ENCODE measurements at regions not wholly inside any gene's neighbourhood (a gene's known extent, or its start where the extent isn't known, plus 50 kb on each side); places are given as distances from the start of the nearest gene placed in this dataset.

DNA sequence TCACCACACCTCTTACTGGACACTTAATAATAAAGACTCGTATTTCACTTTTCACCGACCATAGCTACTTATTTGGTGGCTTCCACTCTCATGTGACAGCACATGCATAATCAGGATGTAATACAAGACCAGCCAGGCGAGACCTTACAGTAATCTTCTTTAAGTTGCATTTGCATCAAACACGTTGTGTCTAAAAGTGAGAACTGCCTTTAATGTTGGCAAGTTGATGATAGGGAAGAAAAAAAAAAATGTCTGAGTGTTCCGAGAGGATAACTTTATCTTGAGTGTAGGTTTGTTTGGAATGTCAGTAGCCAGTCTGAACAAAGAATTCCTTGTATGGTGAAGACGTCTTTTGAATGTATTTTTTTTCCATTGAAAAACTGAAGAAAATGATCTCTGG lies 440.4 kb downstream of the ADAMTS20 start:
- intact Hi-C loops (cut with DNase I), result no loop called here
- DNase-seq, result no peak
- Histone ChIP-seq H3K4me3 (no peak overlapping the region), H3K27me3 (no peaks in the 10 kb centered on the region), H3K4me1 (no peaks in the 10 kb centered on the region), H3K27ac (no peak overlapping the region), H3K9me3 (no peaks in the 10 kb centered on the region), H3K9ac (ENCODE audit: low read depth in 2 of 2, low read length in 2 of 2) (no peak overlapping the region), H3K36me3 (no peaks in the 10 kb centered on the region)
- TF ChIP-seq, protein P1, sequence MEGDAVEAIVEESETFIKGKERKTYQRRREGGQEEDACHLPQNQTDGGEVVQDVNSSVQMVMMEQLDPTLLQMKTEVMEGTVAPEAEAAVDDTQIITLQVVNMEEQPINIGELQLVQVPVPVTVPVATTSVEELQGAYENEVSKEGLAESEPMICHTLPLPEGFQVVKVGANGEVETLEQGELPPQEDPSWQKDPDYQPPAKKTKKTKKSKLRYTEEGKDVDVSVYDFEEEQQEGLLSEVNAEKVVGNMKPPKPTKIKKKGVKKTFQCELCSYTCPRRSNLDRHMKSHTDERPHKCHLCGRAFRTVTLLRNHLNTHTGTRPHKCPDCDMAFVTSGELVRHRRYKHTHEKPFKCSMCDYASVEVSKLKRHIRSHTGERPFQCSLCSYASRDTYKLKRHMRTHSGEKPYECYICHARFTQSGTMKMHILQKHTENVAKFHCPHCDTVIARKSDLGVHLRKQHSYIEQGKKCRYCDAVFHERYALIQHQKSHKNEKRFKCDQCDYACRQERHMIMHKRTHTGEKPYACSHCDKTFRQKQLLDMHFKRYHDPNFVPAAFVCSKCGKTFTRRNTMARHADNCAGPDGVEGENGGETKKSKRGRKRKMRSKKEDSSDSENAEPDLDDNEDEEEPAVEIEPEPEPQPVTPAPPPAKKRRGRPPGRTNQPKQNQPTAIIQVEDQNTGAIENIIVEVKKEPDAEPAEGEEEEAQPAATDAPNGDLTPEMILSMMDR (IDR thresholded peaks at IDR 0.05), result no peak

DNA sequence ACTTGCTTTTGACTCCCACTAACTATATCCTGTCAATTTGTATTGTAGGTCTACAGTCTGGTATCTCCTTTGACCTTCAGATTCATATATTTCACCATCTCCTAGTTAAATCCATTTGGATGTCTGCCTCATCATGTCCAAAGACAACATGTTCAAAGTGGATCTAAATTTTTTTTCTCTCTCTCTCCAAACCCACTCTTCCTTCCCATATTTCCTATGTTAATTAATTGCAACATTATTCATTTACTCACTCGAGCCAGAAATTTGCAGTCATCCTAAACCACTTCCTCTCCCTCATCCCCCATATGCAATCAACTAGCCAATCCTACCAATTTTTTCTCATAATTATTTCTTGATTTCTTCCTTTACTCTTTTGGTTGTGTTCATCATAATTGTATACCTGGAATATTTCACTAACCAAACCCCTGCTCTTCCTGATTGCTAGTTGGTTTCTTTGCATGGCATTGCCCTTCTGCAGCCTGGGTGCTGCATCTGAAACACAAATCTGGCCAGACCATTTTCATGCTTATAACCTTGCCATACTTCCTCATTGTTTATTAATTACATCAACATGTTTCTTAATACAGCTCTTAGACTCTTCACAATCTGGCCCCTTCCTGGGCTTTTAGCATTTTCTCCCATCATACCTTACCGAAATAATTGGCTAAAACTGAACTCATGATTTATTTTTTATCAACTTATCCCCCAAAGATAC lies 442.2 kb downstream of the ADAMTS20 start:
- H3K4me3 ChIP-seq, result no peak overlapping the region
- H3K36me3 ChIP-seq, result no peaks in the 10 kb centered on the region
- TF ChIP-seq, protein P1 (IDR thresholded peaks at IDR 0.05), result no peak
- H3K9me3 ChIP-seq, result no peaks in the 10 kb centered on the region
- no peak for DNase-seq
- H3K27me3 ChIP-seq, result no peaks in the 10 kb centered on the region
- no peaks in the 10 kb centered on the region for H3K4me1 ChIP-seq
- no peak overlapping the region for H3K9ac ChIP-seq (ENCODE audit: low read depth in 2 of 2, low read length in 2 of 2)
- intact Hi-C loops (cut with DNase I), result no loop called here
- no peak overlapping the region for H3K27ac ChIP-seq

DNA sequence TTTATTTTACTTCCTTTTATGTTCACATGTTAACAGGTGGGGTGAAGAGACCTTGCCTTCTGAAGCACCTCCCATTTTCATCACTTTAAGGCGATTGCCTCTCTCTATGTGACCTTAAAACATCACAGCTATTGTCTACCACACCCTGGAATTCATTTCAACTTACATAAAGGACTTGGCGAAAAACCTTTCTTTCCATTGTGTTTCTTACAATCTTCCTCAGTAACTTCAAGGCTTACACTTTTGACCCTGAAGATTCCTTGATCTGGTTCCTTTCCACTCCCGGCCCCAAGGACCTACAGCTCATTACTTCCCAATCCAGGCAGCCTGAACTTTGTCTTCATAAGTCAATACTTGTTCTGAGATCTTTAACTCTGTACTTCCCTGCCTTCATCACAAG lies 443.3 kb downstream of the ADAMTS20 start:
- no peaks in the 10 kb centered on the region for H3K9me3 ChIP-seq
- intact Hi-C loops (cut with DNase I), result no loop called here
- H3K9ac ChIP-seq (ENCODE audit: low read depth in 2 of 2, low read length in 2 of 2), result no peak overlapping the region
- no peak overlapping the region for H3K4me3 ChIP-seq
- H3K27me3 ChIP-seq, result no peaks in the 10 kb centered on the region
- H3K36me3 ChIP-seq, result no peaks in the 10 kb centered on the region
- H3K27ac ChIP-seq, result no peak overlapping the region
- DNase-seq, result no peak
- TF ChIP-seq, protein P1 (IDR thresholded peaks at IDR 0.05), result no peak
- H3K4me1 ChIP-seq, result no peaks in the 10 kb centered on the region

DNA sequence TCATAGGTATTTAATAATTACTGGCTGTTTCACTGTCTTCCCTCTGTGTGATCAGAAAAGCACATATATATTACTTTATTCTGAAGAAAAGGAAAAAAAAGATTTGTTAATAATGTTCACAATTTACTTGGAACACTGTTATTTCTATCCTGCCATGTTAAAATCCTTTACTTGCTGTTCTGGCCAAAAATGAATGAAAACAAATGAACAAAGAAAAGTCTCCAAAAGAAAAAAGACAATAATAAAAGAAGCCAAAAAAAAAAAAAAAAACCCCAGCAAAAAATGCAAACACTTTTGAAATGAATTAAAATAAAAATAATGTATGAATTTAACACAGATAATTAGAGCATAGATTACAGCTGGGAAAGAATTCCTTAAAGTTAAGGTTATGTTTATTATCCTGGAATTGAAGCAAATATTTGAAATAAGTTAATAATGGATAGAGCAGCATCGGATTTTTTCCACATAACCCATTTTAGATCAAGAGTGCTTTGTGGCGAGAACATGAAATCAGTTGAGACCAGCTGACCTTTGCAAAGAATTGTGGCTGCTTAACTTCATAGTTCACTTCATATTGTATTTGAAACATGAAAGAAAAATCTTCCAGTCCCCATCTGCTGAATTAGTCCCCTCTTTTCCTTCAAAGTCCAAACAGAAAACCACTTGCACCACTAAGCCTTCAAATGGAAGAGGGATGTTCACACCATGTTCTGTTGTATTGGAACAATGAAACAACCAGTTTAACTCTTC lies 444.8 kb downstream of the ADAMTS20 start:
- Histone ChIP-seq H3K4me1 (no peaks in the 10 kb centered on the region), H3K4me3 (no peak overlapping the region), H3K27ac (no peak overlapping the region), H3K27me3 (no peaks in the 10 kb centered on the region), H3K9ac (ENCODE audit: low read depth in 2 of 2, low read length in 2 of 2) (no peak overlapping the region), H3K9me3 (no peaks in the 10 kb centered on the region), H3K36me3 (no peaks in the 10 kb centered on the region)
- intact Hi-C loops (cut with DNase I), result no loop called here
- DNase-seq, result no peak
- TF ChIP-seq, protein P1 (IDR thresholded peaks at IDR 0.05), result no peak

DNA sequence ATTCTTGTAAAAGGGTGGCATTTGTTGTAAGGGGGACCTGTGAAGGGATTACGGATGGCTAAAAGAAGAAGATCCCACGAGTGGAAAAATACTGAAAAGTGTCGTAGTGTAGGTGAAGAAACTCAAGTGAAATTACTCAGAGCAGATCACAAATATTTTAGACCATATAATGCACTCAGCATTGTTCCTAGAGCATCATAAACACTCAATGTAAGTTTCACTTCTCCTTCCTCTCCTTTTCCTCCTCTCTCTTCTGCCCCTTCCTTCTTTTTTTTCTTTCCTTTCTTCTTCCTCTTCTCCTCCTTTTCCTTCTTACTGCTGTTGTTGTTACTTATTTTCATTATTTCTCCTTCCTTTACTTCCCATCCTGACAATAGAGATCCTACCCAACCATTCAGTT lies 445.6 kb downstream of the ADAMTS20 start:
- no peaks in the 10 kb centered on the region for H3K4me1 ChIP-seq
- no peaks in the 10 kb centered on the region for H3K9me3 ChIP-seq
- no peak overlapping the region for H3K27ac ChIP-seq
- H3K36me3 ChIP-seq, result no peaks in the 10 kb centered on the region
- no peak overlapping the region for H3K9ac ChIP-seq (ENCODE audit: low read depth in 2 of 2, low read length in 2 of 2)
- intact Hi-C loops (cut with DNase I), result no loop called here
- H3K27me3 ChIP-seq, result no peaks in the 10 kb centered on the region
- no peak for DNase-seq
- TF ChIP-seq, protein P1 (IDR thresholded peaks at IDR 0.05), result no peak
- H3K4me3 ChIP-seq, result no peak overlapping the region
